GM19035 (cell line): ENCODE measurements at regions not wholly inside any gene's neighbourhood (a gene's known extent, or its start where the extent isn't known, plus 50 kb on each side); places are given as distances from the start of the nearest gene placed in this dataset.

ENCODE experiments used
- ATAC-seq: cut with Tn5 transposase; IDR thresholded peaks from one replicate; pipeline ENCODE4 v1.9.1; 2021; ENCODE audit not compliant: unreplicated experiment

GRCh38 chr2:71784734-71785511 lies 331.6 kb downstream of the DYSF start:
- no peak for ATAC-seq

- no peak for ATAC-seq
Measured at GRCh38 chr2:71783815-71784214, 330.5 kb downstream of the DYSF start.

GRCh38 chr2:71783215-71783614 lies 329.9 kb downstream of the DYSF start:
- no peak for ATAC-seq

GRCh38 chr2:71782323-71782722 lies 329.0 kb downstream of the DYSF start:
- no peak for ATAC-seq

GRCh38 chr2:71781695-71782228 lies 328.4 kb downstream of the DYSF start:
- no peak for ATAC-seq

GRCh38 chr2:71780162-71780561 lies 326.8 kb downstream of the DYSF start:
- no peak for ATAC-seq

GRCh38 chr2:71779774-71780105 lies 326.4 kb downstream of the DYSF start:
- no peak for ATAC-seq

- ATAC-seq: no peak
Measured at GRCh38 chr2:71778936-71779773, 325.8 kb downstream of the DYSF start.

GRCh38 chr2:71778514-71778913 lies 325.2 kb downstream of the DYSF start:
- no peak for ATAC-seq

GRCh38 chr2:71777946-71778345 lies 324.6 kb downstream of the DYSF start:
- ATAC-seq: no peak

GRCh38 chr2:71776227-71776626 lies 322.9 kb downstream of the DYSF start:
- no peak for ATAC-seq

- no peak for ATAC-seq
Measured at GRCh38 chr2:71773218-71773617, 319.9 kb downstream of the DYSF start.

GRCh38 chr2:71772510-71773172 lies 319.3 kb downstream of the DYSF start:
- ATAC-seq: no peak

GRCh38 chr2:71767663-71768062 lies 314.3 kb downstream of the DYSF start:
- no peak for ATAC-seq

- ATAC-seq: no peak
Measured at GRCh38 chr2:71759060-71759459, 305.7 kb downstream of the DYSF start.

- no peak for ATAC-seq
Measured at GRCh38 chr2:71757351-71757750, 304.0 kb downstream of the DYSF start.

- ATAC-seq: no peak
Measured at GRCh38 chr2:71756280-71756906, 303.0 kb downstream of the DYSF start.

GRCh38 chr2:71751590-71751989 lies 298.2 kb downstream of the DYSF start:
- no peak for ATAC-seq

- no peak for ATAC-seq
Measured at GRCh38 chr2:71749671-71750101, 296.3 kb downstream of the DYSF start.

- no peak for ATAC-seq
Measured at GRCh38 chr2:71748227-71748626, 294.9 kb downstream of the DYSF start.

- no peak for ATAC-seq
Measured at GRCh38 chr2:71747559-71747958, 294.2 kb downstream of the DYSF start.
